SHP77 (cell line): ENCODE measurements at regions not wholly inside any gene's neighbourhood (a gene's known extent, or its start where the extent isn't known, plus 50 kb on each side); places are given as distances from the start of the nearest gene placed in this dataset.

ENCODE experiments used
- DNase-seq, 2 experiments: peaks; one replicate each; lab custom pipeline; 2025; lab: John Stamatoyannopoulos, UW

DNA sequence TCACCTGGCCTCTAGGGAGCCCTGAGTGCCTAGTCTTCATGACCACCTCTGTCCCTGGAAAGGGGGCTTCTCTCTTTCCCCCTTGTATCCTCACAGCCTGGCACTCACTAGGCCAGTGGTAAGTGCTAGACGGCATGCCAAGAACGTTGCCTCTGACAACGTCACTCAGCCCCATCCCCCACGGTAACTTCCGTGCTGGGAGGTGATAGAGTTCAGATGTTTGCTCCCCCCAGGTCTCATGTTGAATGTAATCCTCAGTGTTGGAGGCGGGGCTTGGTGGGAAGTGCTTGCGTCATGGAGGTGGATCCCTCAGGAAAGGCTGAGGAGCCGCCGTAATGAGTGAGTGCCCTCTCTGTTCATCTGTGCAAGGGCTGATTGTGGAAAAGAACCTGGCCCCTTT, 343.3 kb upstream of the MKI67 start:
- DNase-seq = no peak

DNA sequence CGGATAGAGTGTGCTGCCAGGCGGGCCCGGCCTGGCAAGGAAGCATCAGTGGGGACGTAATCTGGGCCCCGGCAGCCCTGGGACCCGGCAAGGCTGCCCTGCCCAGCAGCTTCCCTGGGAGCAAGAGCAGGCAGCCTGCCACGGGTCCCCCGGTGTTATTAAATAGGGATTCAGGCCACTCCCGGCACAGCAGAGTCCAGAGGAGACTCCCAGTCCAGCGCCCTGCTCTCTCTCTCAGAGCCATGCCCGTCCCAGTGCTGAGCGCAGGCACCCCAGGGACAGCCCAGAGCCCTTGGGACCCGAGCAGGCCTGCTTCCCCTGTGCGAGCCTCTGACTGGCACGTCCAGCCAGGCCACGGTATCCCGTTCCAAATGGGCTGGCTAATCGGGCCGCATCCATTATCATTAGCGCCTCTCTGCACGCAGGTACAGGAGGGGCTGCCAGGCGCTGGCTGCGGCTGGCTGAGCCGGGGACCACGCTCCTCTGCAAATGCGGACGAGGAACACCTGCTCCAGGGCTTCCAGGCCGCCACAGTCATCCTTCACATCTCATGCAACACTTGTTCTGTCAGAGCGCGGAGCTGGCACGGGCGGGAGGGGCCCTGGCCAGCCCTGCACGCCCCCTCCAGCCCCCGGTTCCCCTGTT, 344.2 kb upstream of the MKI67 start:
- DNase-seq = no peak

DNA sequence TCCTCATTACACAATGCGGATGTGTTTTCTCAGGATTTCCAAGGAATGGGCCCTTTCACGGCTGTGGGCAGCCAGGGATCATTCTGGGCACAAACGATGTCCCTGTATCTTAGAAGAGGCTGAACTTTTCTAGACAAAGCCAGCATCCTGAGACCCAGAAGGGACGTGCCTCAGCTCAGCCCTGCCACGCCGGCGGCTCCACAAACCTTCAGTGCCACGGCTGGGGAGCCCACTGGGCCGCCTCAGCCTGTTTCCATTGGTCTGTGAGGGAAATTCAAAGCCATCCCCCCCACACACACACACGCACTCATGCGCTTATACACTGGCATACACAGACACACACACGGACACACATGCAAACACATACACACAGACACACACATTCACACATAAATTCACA, 344.9 kb upstream of the MKI67 start:
- DNase-seq = no peak

DNA sequence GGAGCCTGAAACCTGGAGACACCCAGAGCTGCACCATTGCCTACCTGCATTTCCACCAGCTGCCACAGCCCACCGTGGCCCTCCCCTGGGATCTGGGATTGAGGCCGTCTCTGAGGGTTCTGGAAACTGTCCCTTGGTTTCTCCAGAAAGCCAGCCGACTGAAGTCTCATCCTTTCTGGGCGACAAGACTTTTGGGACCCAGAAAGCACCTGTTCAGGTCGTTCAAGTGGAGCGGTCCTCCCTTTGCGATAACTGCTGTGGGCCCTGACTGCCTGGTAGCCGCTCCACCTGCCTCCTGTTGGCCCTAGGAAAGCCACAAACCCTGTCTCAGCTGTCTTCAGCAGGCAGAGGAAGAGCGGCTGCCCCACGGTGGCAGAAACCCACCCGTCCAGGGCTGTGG, 346.0 kb upstream of the MKI67 start:
- no peak for DNase-seq

DNA sequence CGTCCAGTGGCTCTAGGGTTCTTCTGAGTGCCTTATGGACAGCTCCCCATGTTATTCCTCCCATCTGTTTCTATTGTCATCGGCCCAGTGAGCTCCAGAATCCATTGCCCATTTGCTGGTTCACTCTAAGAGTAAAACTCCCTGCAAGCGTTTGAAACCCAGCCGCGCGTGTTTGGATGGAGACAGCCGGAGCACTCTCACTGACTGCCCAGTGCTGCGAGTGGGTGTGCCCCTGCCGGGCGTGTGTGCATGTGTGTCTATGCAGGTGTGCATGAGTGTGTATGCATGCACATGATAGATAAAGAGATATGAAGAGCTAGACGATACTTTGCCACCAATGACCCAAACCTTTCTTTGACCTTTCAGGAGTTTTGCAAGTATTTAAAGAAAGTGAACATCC, 347.2 kb upstream of the MKI67 start:
- no peak for DNase-seq

DNA sequence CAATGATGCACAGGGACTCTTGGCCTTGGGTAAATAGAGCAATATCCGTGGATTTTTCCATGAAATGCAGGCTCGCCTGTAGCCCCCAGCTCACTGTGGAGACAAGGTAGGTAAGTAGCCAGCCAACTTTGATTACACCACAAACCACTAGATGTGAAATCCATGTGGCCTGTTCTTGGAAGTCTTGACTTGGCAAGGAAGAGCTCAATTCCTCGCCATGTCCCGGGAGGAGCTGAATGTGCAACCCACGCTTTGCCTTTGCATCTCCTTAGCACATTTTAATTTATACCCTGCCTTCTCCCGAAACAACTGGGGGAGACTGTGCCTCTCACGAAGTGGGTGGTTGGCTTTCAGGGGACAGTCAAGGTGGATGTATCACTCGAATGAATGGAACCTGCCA, 347.7 kb upstream of the MKI67 start:
- DNase-seq = no peak

DNA sequence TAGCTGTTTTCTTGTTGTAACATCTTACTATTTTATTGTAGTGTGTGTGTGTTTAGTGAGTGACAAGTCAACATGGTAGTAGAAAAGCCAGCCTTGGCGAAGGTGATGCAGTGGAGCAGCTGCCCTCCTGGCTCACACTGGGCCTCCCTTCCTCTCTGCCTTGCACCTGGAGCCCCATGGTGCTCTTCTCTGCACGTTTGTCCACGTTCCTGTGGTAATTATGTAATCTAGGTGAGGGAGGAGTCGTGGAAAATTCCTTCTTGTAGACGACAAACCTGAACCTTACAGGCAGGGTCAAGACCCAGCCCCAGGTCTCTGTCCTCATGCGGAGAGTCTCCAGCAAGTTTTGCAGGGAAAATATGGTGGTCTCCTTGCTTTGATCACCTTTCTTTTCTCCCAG, 348.3 kb upstream of the MKI67 start:
- no peak for DNase-seq

DNA sequence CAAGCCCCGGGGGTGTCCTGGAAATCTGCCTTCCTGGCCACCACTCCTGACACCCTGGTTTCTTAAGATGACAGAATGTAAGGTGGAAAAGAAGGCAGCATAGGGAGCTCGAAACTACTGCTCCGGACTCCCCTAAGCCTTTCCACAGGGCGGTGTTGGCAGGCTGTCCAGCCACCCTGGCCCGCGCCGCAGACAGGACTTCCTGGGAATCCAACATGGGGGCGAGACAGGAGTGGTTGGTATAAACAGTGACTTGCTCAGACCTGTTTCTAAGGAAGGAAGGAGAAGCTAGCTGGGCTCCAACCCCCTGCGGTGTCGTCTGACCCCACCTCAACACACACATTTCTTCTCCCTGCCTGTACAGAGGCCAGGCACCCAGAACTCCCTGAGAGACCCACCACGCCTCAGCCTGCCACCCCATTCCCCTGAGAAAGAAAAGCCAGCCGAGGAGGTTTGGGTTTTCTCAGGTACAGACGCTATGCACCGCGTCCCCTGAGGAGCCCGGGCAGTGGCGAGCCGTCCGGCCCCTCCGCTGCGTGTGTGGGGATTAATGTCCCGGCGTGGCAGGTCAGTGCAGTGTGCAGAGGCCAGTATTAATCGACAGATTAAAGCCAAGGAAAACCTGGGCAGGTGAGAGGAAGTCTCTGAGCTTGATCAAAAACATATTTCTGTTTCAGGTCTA, 349.6 kb upstream of the MKI67 start:
- DNase-seq = no peak

DNA sequence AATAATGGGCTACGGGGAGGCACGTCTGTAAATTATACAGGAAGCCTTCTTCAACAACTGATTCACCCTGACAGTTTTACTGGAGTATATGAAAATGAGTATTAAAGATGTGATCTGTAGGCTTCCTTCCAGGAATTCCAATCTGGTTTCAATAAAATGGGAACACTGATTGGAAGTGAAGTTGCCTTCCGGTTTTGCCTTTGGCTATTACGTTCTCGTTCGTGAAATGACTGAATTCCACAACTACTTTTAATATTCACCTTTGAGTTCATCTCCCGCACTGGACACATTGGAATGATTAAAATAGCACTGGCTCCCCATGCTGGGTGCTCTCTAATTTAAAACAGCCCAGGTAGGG, 350.1 kb upstream of the MKI67 start:
- no peak for DNase-seq

DNA sequence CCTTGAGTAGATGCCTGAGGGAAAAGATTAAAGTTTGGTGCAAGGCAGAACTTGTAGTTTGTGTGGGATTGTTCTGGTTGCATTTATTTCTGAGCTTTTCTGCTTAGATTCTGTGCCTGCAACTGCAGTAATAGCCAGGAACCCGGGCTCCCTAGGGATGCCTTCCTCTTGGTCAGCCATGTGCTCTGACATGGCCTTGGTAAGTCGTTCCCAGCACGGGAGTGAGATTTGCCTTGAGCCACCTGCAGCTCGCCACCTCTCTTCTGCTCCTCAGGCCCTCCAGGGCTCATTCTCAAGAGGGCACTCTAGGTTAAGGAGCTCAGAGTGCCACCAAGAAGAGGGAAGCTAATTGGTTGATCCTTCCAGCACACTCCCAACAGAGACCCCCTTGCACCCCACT, 350.6 kb upstream of the MKI67 start:
- DNase-seq = no peak

DNA sequence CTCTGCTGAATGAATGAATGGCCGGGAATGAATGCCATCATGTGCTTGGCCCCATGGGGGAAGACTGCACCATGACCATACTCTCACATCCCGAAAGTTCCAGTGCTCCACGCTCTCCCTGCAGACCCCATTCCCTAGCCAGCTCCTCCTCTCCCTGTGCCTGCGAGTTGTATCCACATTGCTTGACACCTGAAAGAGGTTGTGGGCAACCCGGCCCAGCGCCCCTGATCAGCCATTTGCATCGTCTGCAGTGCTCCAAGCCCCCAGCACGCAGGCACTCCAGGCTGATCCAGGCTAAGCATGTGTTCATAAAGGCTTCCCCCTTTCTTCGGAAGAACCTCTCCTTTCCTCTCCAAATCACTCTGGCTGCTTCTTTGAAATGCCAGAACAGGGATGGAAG, 354.4 kb upstream of the MKI67 start:
- DNase-seq = no peak

DNA sequence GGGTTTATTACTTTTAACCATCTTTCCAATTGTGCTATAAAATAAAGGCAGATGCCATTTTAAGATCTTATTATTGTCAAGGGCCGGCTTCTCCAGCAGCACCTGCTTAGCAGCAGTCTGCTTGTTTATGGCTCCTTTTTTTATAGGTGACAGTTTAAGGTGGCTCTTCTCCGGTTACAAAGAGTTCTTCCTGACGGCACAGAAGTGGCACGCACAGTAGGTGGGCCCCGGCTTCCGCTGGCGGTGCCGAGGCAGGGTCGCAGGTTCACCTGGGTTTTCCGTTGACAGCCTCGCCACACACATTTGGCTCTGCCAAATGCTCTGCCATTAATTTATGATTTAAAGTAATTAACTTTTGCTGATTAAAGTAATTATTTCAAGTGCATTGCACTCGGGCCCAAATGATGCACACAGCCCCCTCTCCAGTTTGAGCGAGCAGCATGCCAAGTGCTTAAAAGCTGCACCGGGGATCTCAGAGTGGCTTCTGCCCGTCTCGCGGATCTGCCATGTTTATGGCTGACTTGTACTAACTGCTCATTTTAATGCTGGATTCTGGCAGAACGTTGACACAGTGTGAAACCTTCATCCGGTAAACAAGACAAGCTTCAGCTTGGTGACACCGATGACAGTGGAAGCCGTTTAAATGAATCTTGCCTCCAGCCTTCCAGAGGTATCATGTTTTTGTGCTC, 355.1 kb upstream of the MKI67 start:
- no peak for DNase-seq

DNA sequence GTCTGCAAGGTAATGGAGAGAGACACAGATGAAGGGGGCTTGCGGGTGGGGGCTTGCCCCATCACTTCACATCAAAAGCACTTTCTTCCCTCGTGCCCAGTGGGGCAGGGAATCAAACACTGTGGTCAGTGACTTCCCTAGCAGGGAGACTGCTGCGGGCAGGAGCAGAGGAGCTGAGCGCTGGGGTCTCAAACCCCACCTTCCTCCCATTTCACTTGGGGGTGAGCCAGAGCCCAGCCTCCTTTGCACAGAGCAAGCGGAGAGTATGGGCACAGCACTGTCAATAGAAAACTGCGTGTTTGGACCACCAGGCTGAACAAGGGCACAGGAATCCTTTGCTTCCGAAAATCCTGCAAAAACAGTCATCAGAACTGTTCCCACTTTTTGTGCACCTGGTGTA, 355.8 kb upstream of the MKI67 start:
- DNase-seq = no peak

DNA sequence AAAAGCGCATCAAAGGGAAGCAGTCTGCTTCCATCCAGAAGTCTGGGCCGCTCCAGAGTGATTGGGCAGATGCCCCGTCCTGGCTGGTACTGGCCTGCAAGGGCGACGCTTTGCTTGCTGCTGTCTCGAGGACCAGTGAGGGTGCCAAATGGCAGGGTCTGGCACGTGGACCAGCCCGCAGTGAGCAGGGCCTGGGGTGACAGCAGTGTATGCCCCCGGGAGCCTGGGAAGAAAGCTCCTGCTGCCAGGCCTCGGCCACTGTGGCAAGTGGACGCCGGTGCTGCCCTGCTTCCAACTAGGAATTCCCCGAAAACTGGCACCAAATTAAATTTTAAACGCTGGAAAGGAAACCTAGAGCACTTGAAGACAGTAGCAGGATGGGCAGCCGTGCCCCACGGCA, 357.0 kb upstream of the MKI67 start:
- no peak for DNase-seq

DNA sequence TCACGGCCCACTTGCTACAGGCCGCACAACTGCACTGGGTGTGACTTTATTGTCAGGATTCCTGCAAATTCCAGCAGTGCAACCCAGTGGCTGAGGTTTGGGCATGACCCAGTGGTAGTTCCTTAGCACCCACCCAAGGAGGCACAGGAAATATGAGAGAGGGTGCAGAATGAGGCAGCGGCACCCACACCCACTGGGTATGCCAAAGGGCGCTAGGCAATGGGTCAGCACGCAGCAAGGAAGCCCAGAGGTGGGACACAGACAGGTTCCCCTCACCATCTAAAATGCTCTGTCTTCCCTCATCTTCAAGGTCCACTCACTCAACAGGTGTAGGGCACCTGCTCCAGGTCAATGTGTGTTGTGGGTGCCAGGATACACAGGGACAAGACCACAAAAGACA, 357.8 kb upstream of the MKI67 start:
- DNase-seq = no peak

DNA sequence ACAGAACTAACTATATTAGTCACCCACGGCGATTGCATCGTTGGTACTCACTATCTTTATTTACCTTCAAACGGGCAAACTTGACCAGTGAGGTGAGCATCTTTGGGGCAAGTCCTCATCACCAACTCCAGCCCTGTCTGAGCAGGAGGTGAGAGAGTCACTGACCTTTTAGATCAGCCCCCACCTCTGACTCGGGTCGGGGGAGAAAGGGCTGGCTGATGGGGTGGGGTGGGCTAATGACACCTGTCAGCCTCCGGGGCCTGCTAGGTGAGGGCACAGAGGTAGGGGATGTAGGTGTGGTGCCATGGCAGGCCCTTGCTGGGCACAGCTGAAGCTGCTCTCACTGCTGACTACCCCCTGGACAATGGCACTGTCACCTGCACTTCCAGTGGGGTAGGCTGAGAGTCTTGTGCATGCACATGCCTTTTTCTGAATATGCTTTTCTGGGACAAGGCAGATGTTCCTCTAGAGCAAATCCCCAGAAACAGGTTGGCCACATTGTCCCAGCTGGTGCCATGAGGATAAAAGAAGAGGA, 359.5 kb upstream of the MKI67 start:
- no peak for DNase-seq

DNA sequence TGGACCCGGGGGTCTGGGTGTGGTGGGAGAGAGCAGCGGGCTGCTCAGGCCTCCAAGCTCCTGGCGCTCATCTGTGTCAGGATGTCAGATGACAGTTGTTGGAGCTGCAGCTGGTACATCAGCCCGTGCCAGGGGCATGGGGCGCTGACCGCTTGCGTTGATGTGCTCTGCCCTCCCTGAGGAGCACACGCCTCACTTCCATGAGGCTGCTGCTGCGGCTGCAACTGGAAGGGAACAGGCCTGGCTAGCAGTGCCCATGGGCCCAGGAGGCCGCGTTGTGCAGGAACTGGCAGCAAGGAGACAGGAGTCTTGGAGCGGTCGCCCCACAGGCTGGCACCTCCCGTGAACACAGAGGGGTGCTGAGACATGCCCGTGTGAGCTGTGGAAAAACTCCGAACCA, 361.3 kb upstream of the MKI67 start:
- DNase-seq = no peak

DNA sequence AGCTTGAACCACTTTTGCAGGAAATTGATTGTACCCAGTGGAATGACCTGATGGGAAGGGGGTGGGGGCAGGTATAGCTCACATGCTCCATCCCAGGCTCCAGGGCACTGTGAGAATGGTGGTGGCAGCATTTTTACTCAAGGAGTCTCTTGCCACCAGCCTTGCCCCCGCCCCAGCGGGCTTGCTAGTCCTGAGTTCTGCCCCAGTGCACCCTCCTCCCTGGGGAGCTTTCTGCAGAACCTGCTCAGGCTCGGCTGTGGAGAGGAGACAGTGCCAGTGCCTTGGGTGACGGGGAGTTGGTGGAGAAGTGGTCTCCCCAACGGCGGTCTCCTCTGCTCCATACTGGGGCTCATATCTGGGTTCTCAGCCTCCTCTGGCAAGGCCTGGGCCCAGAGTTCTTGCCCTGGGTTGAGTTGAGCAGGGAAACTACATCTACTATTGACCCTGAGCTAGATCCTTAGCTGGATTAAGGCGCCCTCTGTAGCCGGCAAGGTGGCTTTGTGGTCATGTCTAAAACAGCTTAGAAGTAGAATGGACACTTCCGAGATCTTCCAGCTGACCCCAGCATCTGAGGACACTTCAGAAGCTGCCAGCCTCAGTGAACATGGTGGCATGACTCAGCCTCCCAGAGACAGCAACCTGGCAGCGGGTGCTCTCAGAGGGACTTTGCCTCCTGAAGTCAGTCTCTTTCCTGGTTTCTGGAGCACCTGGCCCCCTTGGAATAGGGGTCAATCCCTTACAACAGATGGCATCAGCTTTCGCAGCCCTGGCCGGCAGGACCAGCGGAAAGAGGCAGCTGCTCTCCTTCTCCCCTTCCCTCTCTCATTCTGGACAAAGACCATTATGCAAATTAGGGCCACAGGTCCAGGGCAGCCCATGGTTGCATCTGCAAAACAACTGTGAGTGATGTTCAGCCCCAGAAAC, 363.4 kb upstream of the MKI67 start:
- DNase-seq = no peak

DNA sequence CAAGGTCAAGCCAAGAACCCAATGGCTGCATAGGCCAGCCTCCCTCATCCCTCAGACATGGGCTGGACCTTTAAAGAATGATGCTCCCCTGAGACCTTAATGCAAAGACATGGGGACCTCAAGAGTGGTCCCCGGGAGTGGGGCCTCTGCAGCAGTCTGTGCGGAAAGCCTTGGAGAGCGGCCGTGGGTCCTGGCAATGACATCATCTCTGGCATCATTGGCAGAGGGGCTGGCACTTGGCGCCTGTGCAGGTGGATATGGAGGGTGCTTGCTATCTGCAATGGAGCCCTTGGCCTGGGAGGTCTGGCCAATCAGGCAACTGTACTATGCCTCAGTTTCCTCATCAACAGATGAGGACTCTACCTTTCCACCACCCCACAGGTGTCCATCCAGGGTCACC, 365.5 kb upstream of the MKI67 start:
- no peak for DNase-seq

DNA sequence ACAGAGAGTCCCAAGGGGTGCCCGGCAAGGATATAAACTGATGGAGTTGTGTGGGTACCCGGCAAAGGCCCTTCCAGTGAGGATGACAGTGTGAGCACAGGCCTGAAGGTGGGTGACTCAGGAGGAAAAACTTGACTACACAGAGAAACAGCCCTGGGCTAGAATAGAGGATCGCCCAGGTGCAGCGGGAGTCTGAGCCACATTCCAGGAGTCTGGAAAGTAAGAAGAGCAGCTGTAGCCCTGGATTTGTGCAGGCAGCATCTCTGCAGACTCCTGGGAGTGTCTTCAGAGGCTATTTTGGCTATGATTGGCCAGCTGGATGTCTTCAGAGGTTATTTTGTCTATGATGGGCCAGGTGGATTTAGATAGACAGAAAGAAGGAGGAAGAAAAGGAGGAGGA, 367.6 kb upstream of the MKI67 start:
- no peak for DNase-seq

DNA sequence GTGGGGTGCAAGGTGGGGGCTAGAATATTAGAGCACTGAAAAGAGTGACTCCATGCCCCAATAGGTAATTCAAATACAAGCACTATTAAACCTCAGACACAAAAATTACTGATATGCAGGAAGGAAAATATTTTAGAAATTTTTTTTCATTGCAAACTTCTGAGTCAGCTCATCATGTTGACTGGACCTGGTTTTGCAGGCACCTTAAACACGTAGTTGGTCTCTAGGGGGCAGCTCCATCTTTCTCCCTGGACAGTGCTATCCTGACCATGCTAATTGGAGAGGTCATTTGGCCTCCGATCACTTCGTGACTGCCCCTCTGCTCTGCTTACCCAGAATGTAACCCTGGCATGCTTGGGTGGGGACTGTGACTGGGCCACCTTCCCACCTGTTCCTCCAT, 368.4 kb upstream of the MKI67 start:
- DNase-seq = no peak

DNA sequence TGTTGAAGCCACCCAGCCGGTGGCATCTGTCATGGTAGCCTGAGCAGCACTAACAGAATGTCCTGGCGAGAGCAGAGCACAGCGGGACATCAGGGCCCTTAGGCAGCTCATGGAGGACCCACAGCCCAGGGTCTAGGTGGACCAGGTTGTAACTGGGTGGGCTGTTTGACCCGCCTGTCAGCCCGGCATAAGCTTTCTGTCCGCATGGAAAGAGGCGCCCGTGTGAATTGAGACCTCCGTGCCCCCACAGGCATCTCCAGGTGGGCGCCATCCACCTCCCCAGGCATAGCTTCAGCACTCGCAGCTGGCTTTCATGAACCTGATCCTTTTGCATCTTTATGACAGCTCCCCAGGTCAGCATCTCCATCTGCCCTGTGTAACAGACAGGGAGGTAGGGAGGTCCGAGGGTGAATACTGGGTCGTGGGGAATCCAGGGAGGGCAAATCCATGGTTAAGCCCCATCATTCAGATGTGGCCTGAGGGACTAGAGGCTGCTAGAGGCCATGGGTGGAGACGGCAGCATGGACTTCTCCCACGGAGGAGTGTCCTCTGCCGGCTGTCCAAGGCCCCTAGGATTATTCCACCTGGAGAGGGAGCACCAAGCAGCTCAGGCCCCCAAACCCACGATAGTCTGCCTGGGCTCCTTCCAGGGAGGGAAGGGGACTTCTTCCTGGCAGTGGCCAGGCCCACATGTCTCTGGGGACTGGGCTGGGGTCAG, 371.6 kb upstream of the MKI67 start:
- DNase-seq = no peak
